Thoracic aorta (tissue), 2 donors: ENCODE measurements at regions not wholly inside any gene's neighbourhood (a gene's known extent, or its start where the extent isn't known, plus 50 kb on each side); places are given as distances from the start of the nearest gene placed in this dataset.

Source experiments
- ATAC-seq: fragments of 150-250 bp; one replicate; pipeline ENCODE4 v1.8.0; 2017; ENCODE audit warnings: low read depth; ENCODE audit not compliant: insufficient number of reproducible peaks, low FRiP score
- DNase-seq: peaks from one replicate; pipeline ENCODE4 v3.0.0-alpha.2; 2020; ENCODE audit warnings: low spot score
- H3K27ac ChIP-seq, 2 donors: fragments of 200-600 bp; sonication (generic); 1 replicate in 1 of 2; 2 replicates in 1 of 2; pipeline ENCODE4 v1.5.1; 2016; ENCODE audit warnings: mild to moderate bottlenecking in 2 of 2, moderate library complexity in 2 of 2
- H3K27me3 ChIP-seq: fragments of 200-600 bp; sonication (generic); replicated peaks from 2 replicates; pipeline ENCODE4 v1.6.0; 2016; ENCODE audit warnings: mild to moderate bottlenecking; ENCODE audit not compliant: insufficient read depth
- H3K36me3 ChIP-seq: fragments of 200-600 bp; sonication (generic); one replicate; pipeline ENCODE4 v1.5.1; 2016
- H3K4me1 ChIP-seq, 2 donors: fragments of 200-600 bp; sonication (generic); 1 replicate in 1 of 2; 2 replicates in 1 of 2; pipeline versions ENCODE4 v1.5.1 to v1.6.0; 2016; ENCODE audit warnings: low read depth in 2 of 2, mild to moderate bottlenecking in 1 of 2; ENCODE audit not compliant: control insufficient read depth in 1 of 2
- H3K4me3 ChIP-seq: fragments of 200-600 bp; sonication (generic); 2 replicates; pipeline ENCODE4 v1.5.1; 2016; ENCODE audit warnings: mild to moderate bottlenecking
- H3K9me3 ChIP-seq: fragments of 200-600 bp; sonication (generic); 2 replicates; pipeline ENCODE4 v1.5.1; 2016
- CTCF ChIP-seq: fragments of 200-600 bp; sonication (generic); IDR thresholded peaks from one replicate; pipeline ENCODE4 v1.5.1; 2019; ENCODE audit warnings: antibody characterized with exemption

GRCh38 chr5:39505791-39506190 is 81.0 kb upstream of the DAB2 start:
- no peak for TF ChIP-seq CTCF
- ATAC-seq: no peak

GRCh38 chr5:39505363-39505762 is 80.6 kb upstream of the DAB2 start:
- no peaks in the 10 kb centered on the region for H3K36me3 ChIP-seq
- DNase-seq (no peak), ATAC-seq (no peak)
- H3K4me1 ChIP-seq: peaks cover 0 to 15% of the 10 kb centered on the region in 2 donors
- H3K27me3 ChIP-seq: no peaks in the 10 kb centered on the region
- no peak overlapping the region for H3K27ac ChIP-seq
- no peaks in the 10 kb centered on the region for H3K9me3 ChIP-seq
- no peak for TF ChIP-seq CTCF
- no peak overlapping the region for H3K4me3 ChIP-seq

More at GRCh38 chr5:39505791-39506190, 81.0 kb upstream of the DAB2 start:
- no peak overlapping the region for H3K4me3 ChIP-seq
- H3K27ac ChIP-seq: no peak overlapping the region
- no peaks in the 10 kb centered on the region for H3K9me3 ChIP-seq
- DNase-seq: no peak
- peaks cover 0 to 15% of the 10 kb centered on the region in 2 donors for H3K4me1 ChIP-seq
- H3K36me3 ChIP-seq: no peaks in the 10 kb centered on the region
- H3K27me3 ChIP-seq: no peaks in the 10 kb centered on the region

GRCh38 chr5:39503155-39503554 is 78.4 kb upstream of the DAB2 start:
- Histone ChIP-seq H3K9me3 (no peaks in the 10 kb centered on the region), H3K27ac (peak overlapping the region in 1 of 2 donors; percentile 57), H3K4me1 (peaks cover 2 to 15% of the 10 kb centered on the region in 2 donors), H3K36me3 (no peaks in the 10 kb centered on the region), H3K27me3 (no peaks in the 10 kb centered on the region), H3K4me3 (no peak overlapping the region)
- no peak for ATAC-seq
- no peak for DNase-seq
- no peak for TF ChIP-seq CTCF

- Histone ChIP-seq H3K27me3 (no peaks in the 10 kb centered on the region), H3K4me3 (no peak overlapping the region), H3K9me3 (no peaks in the 10 kb centered on the region), H3K4me1 (peaks cover 6 to 15% of the 10 kb centered on the region in 2 donors), H3K36me3 (no peaks in the 10 kb centered on the region), H3K27ac (peak overlapping the region in 1 of 2 donors; percentile 57)
- no peak for TF ChIP-seq CTCF
- no peak for ATAC-seq
- no peak for DNase-seq
These were observed 77.9 kb upstream of the DAB2 start for GRCh38 chr5:39502704-39503103.

- Histone ChIP-seq H3K9me3 (no peaks in the 10 kb centered on the region), H3K27ac (peak overlapping the region in 1 of 2 donors; percentile 57), H3K36me3 (no peaks in the 10 kb centered on the region), H3K4me3 (peak overlapping the region; percentile 30), H3K4me1 (peaks cover 6 to 15% of the 10 kb centered on the region in 2 donors), H3K27me3 (no peaks in the 10 kb centered on the region)
- ATAC-seq (no peak), DNase-seq (no peak)
- no peak for TF ChIP-seq CTCF
These were observed 76.6 kb upstream of the DAB2 start for GRCh38 chr5:39501397-39501796.
